HG02943 (cell line): ENCODE measurements at regions not wholly inside any gene's neighbourhood (a gene's known extent, or its start where the extent isn't known, plus 50 kb on each side); places are given as distances from the start of the nearest gene placed in this dataset.
"Not testable (repeated sequence)": the region's sequence is repeated elsewhere in the genome, so short reads cannot be mapped to it uniquely, and the experiment has no call there.

Experiments used
- ATAC-seq: cut with Tn5 transposase; IDR thresholded peaks from one replicate; pipeline ENCODE4 v1.9.1; 2021; ENCODE audit warnings: mild to moderate bottlenecking, low read depth, moderate library complexity; ENCODE audit not compliant: unreplicated experiment

DNA sequence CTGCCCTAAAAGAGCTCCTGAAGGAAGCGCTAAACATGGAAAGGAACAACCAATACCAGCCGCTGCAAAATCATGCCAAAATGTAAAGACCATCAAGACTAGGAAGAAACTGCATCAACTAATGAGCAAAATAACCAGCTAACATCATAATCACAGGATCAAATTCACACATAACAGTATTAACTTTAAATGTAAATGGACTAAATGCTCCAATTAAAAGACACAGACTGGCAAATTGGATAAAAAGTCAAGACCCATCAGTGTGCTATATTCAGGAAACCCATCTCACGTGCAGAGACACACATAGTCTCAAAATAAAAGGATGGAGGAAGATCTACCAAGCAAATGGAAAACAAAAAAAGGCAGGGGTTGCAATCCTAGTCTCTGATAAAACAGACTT, 88.8 kb upstream of the CAV2 start:
- ATAC-seq, result not testable (repeated sequence)

GRCh38 chr7:116417593-116418345, 81.8 kb upstream of the CAV2 start:
- no peak for ATAC-seq

DNA sequence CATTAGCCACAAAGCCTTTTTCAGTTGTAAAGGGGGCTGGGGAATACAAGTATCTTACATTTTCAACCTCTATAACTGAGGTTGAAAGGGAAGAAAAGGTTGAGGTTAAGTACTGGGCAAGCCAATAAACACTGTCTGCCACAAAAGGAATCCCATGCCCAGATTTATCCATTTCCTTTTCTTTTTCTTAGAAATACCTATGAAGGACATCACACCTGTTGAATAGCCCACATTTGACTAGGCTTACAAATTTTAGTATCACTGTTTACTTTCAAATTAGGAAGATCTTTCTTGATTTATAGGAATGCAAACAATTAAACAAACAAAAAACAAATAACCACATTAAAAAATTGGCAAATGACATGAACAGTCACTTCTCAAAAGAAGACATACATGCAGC, 81.0 kb upstream of the CAV2 start:
- no peak for ATAC-seq

DNA sequence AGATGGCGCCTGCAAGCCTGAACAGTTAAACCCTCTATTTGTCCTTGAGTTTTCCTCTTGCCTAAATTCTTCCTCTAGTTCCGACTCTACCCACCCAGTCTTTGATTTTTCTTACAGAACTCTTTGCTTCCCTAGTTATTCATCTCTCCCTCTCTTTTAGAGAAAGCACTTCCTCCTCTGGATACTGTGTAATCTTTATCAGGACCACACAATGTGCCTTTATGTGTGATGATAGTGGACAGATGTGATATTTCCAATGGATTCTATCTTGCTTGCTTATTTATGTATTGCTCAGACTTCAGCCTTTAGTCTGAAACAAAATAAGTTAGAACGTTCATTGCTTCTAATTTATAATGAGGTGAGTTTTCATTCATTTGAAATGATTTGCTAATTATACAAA, 79.5 kb upstream of the CAV2 start:
- ATAC-seq, result no peak

DNA sequence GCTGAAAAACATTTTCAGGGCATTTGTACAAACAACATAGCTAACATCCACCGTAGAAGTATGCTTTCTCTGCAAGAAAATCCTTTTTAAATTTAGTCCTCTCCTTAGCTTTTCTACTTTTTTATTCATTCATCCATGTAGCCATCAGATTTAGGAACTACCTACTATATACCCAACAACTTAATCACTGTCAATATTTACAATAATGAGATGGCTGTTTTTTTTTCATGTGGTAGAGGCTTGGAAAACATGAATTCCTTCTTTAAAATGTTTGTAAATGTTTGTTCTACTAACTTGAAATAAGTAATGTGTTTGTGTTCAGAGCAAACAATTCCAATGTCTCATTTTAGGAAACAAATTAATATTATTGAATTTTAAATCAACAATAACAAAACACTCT, 78.2 kb upstream of the CAV2 start:
- ATAC-seq, result no peak

GRCh38 chr7:116422683-116423082, 76.9 kb upstream of the CAV2 start:
- no peak for ATAC-seq

DNA sequence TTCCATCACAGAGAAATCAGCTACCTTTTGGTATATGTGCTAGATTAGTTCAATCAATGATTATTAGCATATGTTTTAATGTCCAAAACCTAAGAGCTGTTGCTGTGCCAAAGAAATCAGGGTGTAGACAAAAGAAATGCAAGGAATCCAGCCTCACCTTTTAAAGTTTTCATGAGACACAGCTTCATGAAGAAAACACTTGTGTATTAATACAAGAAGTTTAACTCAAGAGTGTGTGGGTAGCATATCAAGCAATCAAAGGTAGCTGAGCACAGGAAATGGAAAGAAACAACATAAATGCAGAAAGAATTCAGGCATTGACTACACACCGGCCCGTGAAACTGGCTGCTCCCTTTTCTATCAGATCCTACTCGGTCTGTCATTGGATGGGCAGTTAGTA, 76.0 kb upstream of the CAV2 start:
- no peak for ATAC-seq

- ATAC-seq, result no peak
These were observed 73.8 kb upstream of the CAV2 start for GRCh38 chr7:116425647-116426209.

- no peak for ATAC-seq
These were observed 72.9 kb upstream of the CAV2 start for GRCh38 chr7:116426428-116427156.

- ATAC-seq, result no peak
These were observed 69.4 kb upstream of the CAV2 start for GRCh38 chr7:116429986-116430619.

GRCh38 chr7:116431787-116432526, 67.6 kb upstream of the CAV2 start:
- no peak for ATAC-seq

DNA sequence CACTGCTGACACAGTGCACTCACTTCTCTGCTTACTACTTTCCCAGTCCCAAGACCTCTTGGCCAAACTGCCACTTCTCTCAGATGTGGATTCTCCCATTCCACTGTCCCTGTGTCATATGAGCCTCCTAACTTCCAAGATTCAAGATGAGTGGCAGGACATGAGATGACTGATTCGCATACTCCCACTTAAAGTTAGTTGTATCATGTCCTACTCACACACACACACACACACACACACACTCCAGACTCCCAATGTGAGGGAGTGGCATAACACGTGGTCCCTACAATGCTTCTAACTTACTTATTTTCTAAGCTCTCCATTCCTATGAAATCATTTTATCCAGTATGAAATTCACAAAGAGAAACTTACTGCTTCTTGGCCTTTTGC, 67.0 kb upstream of the CAV2 start:
- no peak for ATAC-seq

GRCh38 chr7:116433246-116433645, 66.3 kb upstream of the CAV2 start:
- no peak for ATAC-seq

DNA sequence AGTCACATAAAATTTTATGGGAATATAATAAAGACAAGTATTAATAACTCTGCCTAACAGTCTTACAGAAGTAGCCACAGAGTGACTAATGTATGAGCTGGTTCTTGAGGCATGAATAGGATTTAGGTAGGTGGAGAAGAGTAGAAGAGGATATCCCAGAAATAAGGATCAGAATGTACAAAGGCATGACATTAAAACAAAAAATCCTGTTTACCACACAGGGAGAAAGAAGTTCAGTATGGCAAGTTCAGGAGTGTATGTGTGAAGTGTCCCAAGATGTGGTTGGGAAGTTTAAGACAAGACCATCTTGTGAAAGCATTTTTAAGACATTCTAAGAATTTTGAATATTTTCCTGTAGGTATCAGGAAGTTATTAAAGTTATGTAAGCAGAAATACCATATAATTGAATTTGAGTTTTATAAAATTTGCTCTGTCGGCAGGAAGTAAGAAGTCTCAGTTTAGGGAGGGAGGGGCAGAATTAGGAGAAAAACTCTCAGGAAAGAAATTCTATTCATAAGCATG, 64.7 kb upstream of the CAV2 start:
- no peak for ATAC-seq

- no peak for ATAC-seq
These were observed 63.2 kb upstream of the CAV2 start for GRCh38 chr7:116436305-116436826.

DNA sequence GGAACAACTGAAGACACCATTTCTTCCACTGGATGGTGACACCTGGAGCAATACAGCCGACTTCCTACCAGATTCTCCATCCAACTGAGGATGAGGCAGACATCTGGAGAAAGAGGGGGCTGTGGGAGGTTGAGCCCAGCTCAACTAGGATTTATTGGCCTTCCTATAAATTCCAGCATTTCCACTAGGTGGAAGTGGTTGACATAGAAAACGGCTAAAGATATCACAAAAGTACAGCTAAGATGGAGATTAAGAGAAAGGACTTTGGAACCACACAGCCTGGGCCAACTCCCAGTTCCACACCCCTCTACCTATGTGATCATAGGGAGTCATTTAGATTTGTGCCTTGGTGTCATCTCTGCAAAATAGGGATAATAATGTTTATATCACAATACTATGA, 61.3 kb upstream of the CAV2 start:
- ATAC-seq, result no peak

DNA sequence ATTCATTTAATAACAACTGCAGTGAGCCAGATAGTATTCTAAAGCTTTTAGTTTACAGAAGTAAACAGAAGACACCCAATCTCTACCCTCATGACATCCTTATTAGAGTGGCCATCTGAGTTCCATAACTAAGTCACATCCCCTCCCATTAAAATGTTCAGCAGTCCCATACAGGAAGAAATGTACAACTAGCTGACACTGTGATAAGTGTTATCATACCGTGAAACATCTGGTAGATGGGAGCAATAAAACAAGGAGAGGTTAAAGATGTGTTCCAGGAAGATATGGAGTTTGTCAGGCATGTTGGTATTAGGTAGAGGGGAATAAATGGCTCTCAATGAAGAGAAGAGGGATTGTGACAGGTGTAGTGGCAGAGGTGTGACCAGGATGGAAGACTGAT, 60.5 kb upstream of the CAV2 start:
- ATAC-seq, result no peak

GRCh38 chr7:116439841-116440549, 59.5 kb upstream of the CAV2 start:
- ATAC-seq, result no peak

DNA sequence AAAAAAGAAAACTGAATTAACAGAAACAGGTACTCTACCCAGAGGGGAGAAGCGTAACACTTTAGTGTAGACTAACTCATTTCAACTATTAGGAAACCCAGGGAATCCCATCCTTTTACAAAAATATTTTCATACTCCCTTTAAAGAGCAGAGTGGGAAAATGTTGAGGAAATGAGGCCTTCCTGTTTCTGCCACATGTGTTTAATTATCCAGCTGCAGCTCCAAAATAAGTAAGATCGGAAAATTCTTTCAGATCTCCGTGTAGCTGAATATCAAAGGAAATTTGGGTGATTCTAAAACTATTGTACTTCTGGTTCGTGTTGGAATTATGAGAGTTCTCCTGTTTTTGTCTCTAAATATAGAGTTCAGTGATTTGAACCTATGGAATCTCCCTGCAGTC, 58.0 kb upstream of the CAV2 start:
- no peak for ATAC-seq

- ATAC-seq, result no peak
These were observed 56.4 kb upstream of the CAV2 start for GRCh38 chr7:116443101-116443523.
